SK-N-SH (cell line): ENCODE measurements at regions not wholly inside any gene's neighbourhood (a gene's known extent, or its start where the extent isn't known, plus 50 kb on each side); places are given as distances from the start of the nearest gene placed in this dataset.

Source experiments
- CTCF ChIA-PET: fragments of 300-600, 350-600 bp; formaldehyde crosslinking; extraction: SDS; loops from one replicate; lab custom pipeline; 2021; lab: Yijun Ruan, JAX
- POLR2A ChIA-PET: fragments of 350-600 bp; sonication (Branson Sonifier 250); formaldehyde crosslinking; extraction: SDS; loops from one replicate; lab custom pipeline; 2020; ENCODE audit warnings: antibody characterized with exemption, inconsistent platforms; lab: Yijun Ruan, JAX
- DNase-seq: peaks from one replicate; pipeline ENCODE4 v3.0.0; 2012
- H2AFZ ChIP-seq: fragments of 200-600 bp; sonication (generic); 2 replicates; pipeline ENCODE4 v1.8.1; 2016; ENCODE audit warnings: antibody characterized with exemption, mild to moderate bottlenecking, low read depth
- H3F3A ChIP-seq: fragments of 200-600 bp; sonication (generic); replicated peaks from 2 replicates; pipeline ENCODE3; 2016; ENCODE audit warnings: antibody characterized with exemption, mild to moderate bottlenecking; ENCODE audit not compliant: insufficient read depth
- H3K27ac ChIP-seq, 2 experiments: fragments of 200-500 bp in 1 of 2; fragments of 200-600 bp in 1 of 2; sonication (Bioruptor generic) in 1 of 2; sonication (generic), shearing (Covaris generic) in 1 of 2; 2 replicates each; pipeline versions ENCODE4 v1.5.1 to v1.6.1; 2014 to 2016; ENCODE audit warnings: low read depth in 2 of 2, inconsistent platforms in 1 of 2, low read length in 1 of 2, mild to moderate bottlenecking in 1 of 2, mixed read lengths in 1 of 2
- H3K27me3 ChIP-seq: fragments of 200-600 bp; sonication (generic), shearing (Covaris generic); 2 replicates; pipeline ENCODE4 v1.6.1; 2016; ENCODE audit warnings: mixed run types; ENCODE audit not compliant: insufficient read depth
- H3K36me3 ChIP-seq, 2 experiments: fragments of 200-500 bp in 1 of 2; fragments of 200-600 bp in 1 of 2; sonication (Bioruptor generic) in 1 of 2; sonication (generic) in 1 of 2; replicated peaks in 1 of 2; 2 replicates each; pipeline versions ENCODE3 to v1.5.1; 2014 to 2016; ENCODE audit warnings: low read length in 1 of 2, mild to moderate bottlenecking in 1 of 2; ENCODE audit not compliant: insufficient read depth in 2 of 2, control insufficient read depth in 1 of 2
- H3K4me1 ChIP-seq, 2 experiments: fragments of 200-500 bp in 1 of 2; fragments of 200-600 bp in 1 of 2; sonication (Bioruptor generic) in 1 of 2; sonication (generic), shearing (Covaris generic) in 1 of 2; 2 replicates each; pipeline versions ENCODE4 v1.5.1 to v1.6.1; 2014 to 2016; ENCODE audit warnings: low read depth in 1 of 2, low read length in 1 of 2, mixed run types in 1 of 2; ENCODE audit not compliant: insufficient read depth in 2 of 2, control insufficient read depth in 1 of 2
- H3K4me2 ChIP-seq: fragments of 200-600 bp; sonication (generic), shearing (Covaris generic); 2 replicates; pipeline ENCODE4 v1.6.1; 2017; ENCODE audit warnings: mixed run types
- H3K4me3 ChIP-seq, 2 experiments: fragments of 200-500 bp in 1 of 2; fragments of 200-600 bp in 1 of 2; sonication (Bioruptor generic) in 1 of 2; sonication (generic), shearing (Covaris generic) in 1 of 2; 2 replicates each; pipeline versions ENCODE4 v1.5.1 to v1.8.1; 2014 to 2016; ENCODE audit warnings: low read depth in 2 of 2, inconsistent platforms in 1 of 2, low read length in 1 of 2, mild to moderate bottlenecking in 1 of 2, mixed read lengths in 1 of 2, moderate library complexity in 1 of 2
- H3K79me2 ChIP-seq: fragments of 200-600 bp; sonication (generic); 2 replicates; pipeline ENCODE4 v1.8.1; 2017; ENCODE audit warnings: mild to moderate bottlenecking; ENCODE audit not compliant: insufficient read depth
- H3K9ac ChIP-seq: fragments of 200-600 bp; sonication (generic); 2 replicates; pipeline ENCODE4 v1.6.1; 2017; ENCODE audit warnings: mixed run types
- H3K9me2 ChIP-seq: fragments of 200-600 bp; sonication (generic); 2 replicates; pipeline ENCODE4 v1.6.1; 2017; ENCODE audit warnings: mixed run types
- H3K9me3 ChIP-seq: fragments of 200-600 bp; sonication (generic); 2 replicates; pipeline ENCODE4 v1.6.1; 2017; ENCODE audit warnings: mixed run types, mild to moderate bottlenecking, moderate library complexity
- H4K20me1 ChIP-seq: fragments of 200-600 bp; sonication (generic); 2 replicates; pipeline ENCODE4 v1.6.1; 2017; ENCODE audit warnings: mild to moderate bottlenecking, mixed run types; ENCODE audit not compliant: insufficient read depth
- FOSL2 ChIP-seq: IDR thresholded peaks from 2 replicates; pipeline ENCODE4 v1.4.0; 2012; ENCODE audit warnings: low read depth, mild to moderate bottlenecking, moderate library complexity, borderline replicate concordance
- FOXM1 ChIP-seq: IDR thresholded peaks from 2 replicates; pipeline ENCODE4 v1.4.0; 2012; ENCODE audit warnings: low read depth, mild to moderate bottlenecking
- JUND ChIP-seq: IDR thresholded peaks from 2 replicates; pipeline ENCODE4 v1.4.0; 2012
- MAX ChIP-seq: IDR thresholded peaks from 2 replicates; pipeline ENCODE4 v1.4.0; 2012; ENCODE audit warnings: low read depth
- PBX3 ChIP-seq: IDR thresholded peaks from 2 replicates; pipeline ENCODE4; 2012
- REST ChIP-seq: IDR thresholded peaks from 2 replicates; pipeline ENCODE4 v1.6.1; 2012; ENCODE audit warnings: mild to moderate bottlenecking, low read depth, low read length, moderate library complexity
- SIN3A ChIP-seq: IDR thresholded peaks from 2 replicates; pipeline ENCODE4 v1.6.1; 2012; ENCODE audit warnings: low read depth, mild to moderate bottlenecking, low read length, moderate library complexity, borderline replicate concordance
- TAF1 ChIP-seq: IDR thresholded peaks from 2 replicates; pipeline ENCODE4 v1.6.1; 2012; ENCODE audit warnings: low read depth, mild to moderate bottlenecking, low read length, moderate library complexity, borderline replicate concordance
- TEAD4 ChIP-seq: IDR thresholded peaks from 2 replicates; pipeline ENCODE4 v1.4.0; 2012; ENCODE audit warnings: mild to moderate bottlenecking, borderline replicate concordance; ENCODE audit not compliant: insufficient read depth
- USF1 ChIP-seq: IDR thresholded peaks from 2 replicates; pipeline ENCODE4 v1.4.0; 2012; ENCODE audit warnings: low read depth, borderline replicate concordance
- ZBTB33 ChIP-seq: IDR thresholded peaks from 2 replicates; pipeline ENCODE4 v1.4.0; 2012; ENCODE audit warnings: low read depth, borderline replicate concordance
- WGBS: methylation state at CpG from one replicate; pipeline ENCODE4 v1.1.6; 2017; ENCODE audit warnings: low lambda C conversion rate; 5-methylcytosine and 5-hydroxymethylcytosine counted together

- no peak for TF ChIP-seq ZBTB33
- no peak for TF ChIP-seq TAF1
- TF ChIP-seq TEAD4, result no peak
- TF ChIP-seq MAX, result no peak
- TF ChIP-seq, all 33 proteins: peak for 0
Observed at GRCh38 chr18:5632041-5632440, 88.2 kb upstream of the EPB41L3 start (continued).

- Histone ChIP-seq H3K36me3 (no peaks in the 10 kb centered on the region), H3K4me3 (no peak overlapping the region), H3F3A (no peaks in the 10 kb centered on the region), H3K4me2 (no peak overlapping the region), H4K20me1 (no peaks in the 10 kb centered on the region), H3K9ac (no peak overlapping the region), H3K79me2 (no peaks in the 10 kb centered on the region), H2AFZ (no peak overlapping the region), H3K27me3 (peaks cover 57% of the 10 kb centered on the region), H3K9me2 (no peaks in the 10 kb centered on the region), H3K9me3 (no peaks in the 10 kb centered on the region), H3K27ac (no peak overlapping the region), H3K4me1 (peaks cover 0 to 2% of the 10 kb centered on the region in 2 experiments; a peak in 1 of 4 replicates)
- ChIA-PET POLR2A (no interaction called here), CTCF (no interaction called here)
- no peak for DNase-seq
- 44% methylated on average over 7 of the region's 12 CpGs for WGBS
- no peak for TF ChIP-seq PBX3
Observed at GRCh38 chr18:5630900-5631413, 87.2 kb upstream of the EPB41L3 start.

- peak overlapping the region; percentile 79 for H3K4me2 ChIP-seq
- peak; percentile 82 for DNase-seq
- no peak overlapping the region for H3K27ac ChIP-seq
- H3K9me3 ChIP-seq, result no peaks in the 10 kb centered on the region
- H3K79me2 ChIP-seq, result no peaks in the 10 kb centered on the region
- peaks cover 57% of the 10 kb centered on the region for H3K27me3 ChIP-seq
- H3K9me2 ChIP-seq, result no peaks in the 10 kb centered on the region
- no peaks in the 10 kb centered on the region for H4K20me1 ChIP-seq
- no peak overlapping the region for H3K9ac ChIP-seq
- peak overlapping the region; percentile 35 to 58; a peak in 2 of 4 replicates for H3K4me3 ChIP-seq
- TF ChIP-seq FOSL2, result no peak
- TF ChIP-seq SIN3A, result no peak
- no peak for TF ChIP-seq REST
- TF ChIP-seq USF1, result no peak
- TF ChIP-seq ZBTB33, result no peak
- TF ChIP-seq FOXM1, result no peak
- TF ChIP-seq JUND, result no peak
- TF ChIP-seq TEAD4, result no peak
- ChIA-PET POLR2A (no interaction called here), CTCF (interaction anchor here (1.9 kb wide), 1 partner anchor 8 kb away, joined by 4 read pairs; no protein-coding TSS in a partner anchor)
- H3K4me1 ChIP-seq, result peaks cover 0 to 2% of the 10 kb centered on the region in 2 experiments; a peak in 1 of 4 replicates
- H2AFZ ChIP-seq, result no peak overlapping the region
- H3F3A ChIP-seq, result no peaks in the 10 kb centered on the region
- H3K36me3 ChIP-seq, result no peaks in the 10 kb centered on the region
- 5% methylated on average over 21 of the region's 79 CpGs for WGBS
Observed at GRCh38 chr18:5630057-5630899, 86.5 kb upstream of the EPB41L3 start.
